ENCODE measurements at regions not wholly inside any gene's neighbourhood (a gene's known extent, or its start where the extent isn't known, plus 50 kb on each side); places are given as distances from the start of the nearest gene placed in this dataset.
A peak's percentile ranks its signal among the peaks of the same experiment; 100 is the strongest.
"Not testable (repeated sequence)": the region's sequence is repeated elsewhere in the genome, so short reads cannot be mapped to it uniquely, and the experiment has no call there.

DNA sequence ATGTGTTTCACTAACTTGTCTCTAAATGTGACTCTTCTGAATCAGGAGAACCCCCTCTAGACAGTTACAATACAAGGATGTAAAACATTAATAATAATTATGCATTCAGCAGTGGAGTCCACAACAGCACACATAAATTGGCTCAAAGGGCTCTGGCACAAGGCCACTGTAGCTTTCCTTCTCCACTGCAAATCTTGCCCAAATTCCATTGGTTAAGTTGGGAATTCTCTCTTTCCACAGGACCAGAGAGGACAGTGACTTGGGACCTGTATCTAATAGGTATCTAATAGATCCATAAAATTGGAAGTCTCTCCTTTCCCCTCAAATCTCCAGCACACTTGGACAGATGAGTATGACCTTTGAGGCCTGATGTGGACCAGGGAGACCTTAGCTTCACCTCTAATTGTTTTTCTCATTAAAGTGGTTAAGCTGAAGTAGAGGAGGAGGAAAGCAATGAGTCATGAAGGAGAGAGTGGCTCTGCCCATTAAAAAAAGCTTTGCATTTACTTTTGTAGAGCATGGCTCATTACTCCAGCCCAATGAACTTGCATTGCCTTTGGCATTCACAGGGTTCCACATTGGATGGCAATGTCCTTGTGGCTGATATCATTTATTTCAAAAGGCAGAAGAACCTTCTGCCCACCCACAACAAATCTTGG lies 72.3 kb upstream of the SH3RF1 start:
- no peak for ATAC-seq
- no peaks in the 10 kb centered on the region for H3K4me1 Mint-ChIP-seq
- DNase-seq, result no peak
- no peak overlapping the region for H3K27ac Mint-ChIP-seq
- H3K4me3 Mint-ChIP-seq, result no peak overlapping the region
- H3K27me3 Mint-ChIP-seq, result no peaks in the 10 kb centered on the region
- no peaks in the 10 kb centered on the region for H3K9me3 Mint-ChIP-seq

DNA sequence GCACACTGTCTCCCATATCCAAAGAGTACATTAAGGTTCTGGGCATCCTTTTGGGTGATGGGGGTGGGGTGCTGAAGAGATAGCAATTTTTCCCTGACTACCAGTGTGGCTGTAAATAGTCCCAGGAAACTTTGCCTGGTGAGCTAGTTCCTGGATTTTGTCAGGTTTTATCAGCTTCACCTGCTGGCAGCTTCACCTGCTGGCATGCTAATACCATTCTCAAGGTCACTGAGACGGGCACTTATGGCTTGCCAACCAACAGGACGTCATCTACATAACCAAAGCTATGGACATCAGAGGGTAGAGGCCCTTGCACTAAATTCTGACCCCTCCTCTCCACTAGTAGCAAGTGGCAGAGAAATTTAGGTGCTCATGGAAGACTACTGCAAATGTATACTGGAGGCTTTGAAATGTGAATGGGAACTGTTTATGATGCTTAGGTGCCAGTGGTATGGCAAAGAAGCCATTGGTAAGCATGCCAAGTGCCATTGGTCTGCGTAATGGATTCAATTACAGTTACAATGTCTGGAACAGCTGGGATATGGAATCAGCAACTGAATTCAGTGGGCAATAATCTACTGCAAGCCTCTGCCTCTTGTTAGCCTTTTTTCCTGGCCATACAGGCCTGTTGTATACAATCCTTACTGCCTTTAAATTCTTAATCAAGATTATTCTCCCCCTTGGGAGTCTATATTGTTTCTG lies 71.6 kb upstream of the SH3RF1 start:
- no peaks in the 10 kb centered on the region for H3K4me1 Mint-ChIP-seq
- H3K4me3 Mint-ChIP-seq, result no peak overlapping the region
- no peaks in the 10 kb centered on the region for H3K9me3 Mint-ChIP-seq
- no peak for DNase-seq
- H3K27me3 Mint-ChIP-seq, result no peaks in the 10 kb centered on the region
- no peak overlapping the region for H3K27ac Mint-ChIP-seq
- no peak for ATAC-seq

DNA sequence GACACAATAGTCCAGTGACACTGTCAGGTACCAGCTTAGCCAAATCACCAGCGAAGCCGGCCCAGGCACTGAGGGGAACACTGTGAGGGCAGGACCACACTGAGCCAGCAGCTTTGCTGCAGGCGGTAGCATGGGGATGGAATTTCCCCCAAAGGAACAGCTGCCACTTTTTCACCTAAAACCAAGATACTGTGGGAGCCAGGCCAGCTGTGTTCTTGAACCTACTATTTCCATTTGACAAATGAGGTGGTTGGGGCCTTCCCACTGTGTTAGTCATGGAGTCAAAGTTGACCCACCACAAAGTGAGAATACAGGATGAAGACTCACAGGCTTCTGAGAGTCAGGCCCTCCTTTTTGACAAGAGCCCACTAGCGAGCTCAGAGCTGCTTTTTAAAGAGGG lies 70.7 kb upstream of the SH3RF1 start:
- ATAC-seq (no peak), DNase-seq (no peak)
- no peaks in the 10 kb centered on the region for H3K4me1 Mint-ChIP-seq
- no peak overlapping the region for H3K4me3 Mint-ChIP-seq
- no peaks in the 10 kb centered on the region for H3K27me3 Mint-ChIP-seq
- no peak overlapping the region for H3K27ac Mint-ChIP-seq
- H3K9me3 Mint-ChIP-seq, result no peaks in the 10 kb centered on the region

DNA sequence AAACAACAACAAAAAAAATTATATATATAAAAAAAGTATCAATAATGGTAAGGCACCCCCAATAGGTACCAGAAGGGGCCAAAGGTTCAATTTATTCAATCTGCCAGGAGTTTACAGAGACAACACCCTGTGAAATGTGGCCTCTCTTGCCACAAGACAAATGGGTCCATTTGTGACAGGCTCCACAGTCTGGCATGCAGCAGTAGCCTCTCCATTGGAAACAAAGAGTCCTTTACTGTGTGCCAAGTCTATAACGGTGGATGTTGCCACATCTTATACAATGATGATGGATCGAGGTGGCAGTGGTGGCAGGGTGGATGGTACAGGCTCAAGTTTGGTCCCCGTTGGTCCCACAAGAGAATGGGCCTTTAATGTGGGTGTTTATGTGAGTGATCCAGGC lies 70.1 kb upstream of the SH3RF1 start:
- no peaks in the 10 kb centered on the region for H3K27me3 Mint-ChIP-seq
- ATAC-seq, result no peak

DNA sequence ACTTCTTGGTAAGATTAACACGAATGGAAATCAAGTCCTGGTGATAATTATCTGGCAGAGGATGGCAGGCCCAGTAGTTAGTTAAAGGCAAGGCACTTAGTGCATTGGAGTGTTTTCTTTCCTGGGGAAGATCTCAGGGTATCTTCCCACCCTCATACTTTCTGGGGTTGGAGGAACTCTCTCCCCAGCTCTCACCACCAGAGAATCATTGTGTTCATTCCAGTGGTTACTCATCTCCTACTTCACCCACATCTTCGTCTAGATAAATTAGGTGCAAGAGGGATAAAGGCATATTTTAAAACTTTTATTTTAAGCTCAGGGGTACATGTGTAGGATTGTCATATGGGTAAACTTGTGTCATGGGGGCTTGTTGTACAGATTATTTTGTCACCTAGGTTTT lies 67.5 kb upstream of the SH3RF1 start:
- H3K9me3 Mint-ChIP-seq, result peaks cover 0 to 6% of the 10 kb centered on the region in 2 donors
- H3K27ac Mint-ChIP-seq, result no peak overlapping the region
- no peak overlapping the region for H3K4me3 Mint-ChIP-seq
- H3K27me3 Mint-ChIP-seq, result no peaks in the 10 kb centered on the region
- DNase-seq (no peak), ATAC-seq (no peak)
- H3K4me1 Mint-ChIP-seq, result no peaks in the 10 kb centered on the region

More for the DNA sequence above, 70.1 kb upstream of the SH3RF1 start:
- DNase-seq, result no peak
- Mint-ChIP-seq H3K4me1 (no peaks in the 10 kb centered on the region), H3K4me3 (no peak overlapping the region), H3K27ac (no peak overlapping the region), H3K9me3 (no peaks in the 10 kb centered on the region)

DNA sequence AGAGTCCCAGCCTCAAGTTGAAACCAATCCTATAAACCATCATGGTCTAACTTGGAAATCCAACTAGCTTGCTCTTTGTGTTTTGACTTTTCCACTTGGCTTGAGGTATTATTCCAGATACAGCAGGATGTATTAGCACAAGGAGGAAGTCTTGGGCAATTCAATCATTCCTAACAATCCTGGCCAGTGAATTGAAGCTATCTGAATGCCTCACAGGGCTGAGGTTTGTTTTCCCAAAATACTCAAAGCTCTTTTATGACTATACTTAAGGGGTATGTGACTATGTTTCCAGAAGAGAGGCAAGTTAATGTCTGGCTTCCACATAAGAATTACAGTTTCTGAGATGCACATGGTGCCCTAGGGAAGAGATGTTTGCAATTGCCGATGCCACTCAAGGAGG lies 66.8 kb upstream of the SH3RF1 start:
- Mint-ChIP-seq H3K9me3 (peaks cover 0 to 6% of the 10 kb centered on the region in 2 donors), H3K4me3 (no peak overlapping the region), H3K27ac (no peak overlapping the region), H3K4me1 (no peaks in the 10 kb centered on the region), H3K27me3 (no peaks in the 10 kb centered on the region)
- DNase-seq (no peak), ATAC-seq (no peak)

DNA sequence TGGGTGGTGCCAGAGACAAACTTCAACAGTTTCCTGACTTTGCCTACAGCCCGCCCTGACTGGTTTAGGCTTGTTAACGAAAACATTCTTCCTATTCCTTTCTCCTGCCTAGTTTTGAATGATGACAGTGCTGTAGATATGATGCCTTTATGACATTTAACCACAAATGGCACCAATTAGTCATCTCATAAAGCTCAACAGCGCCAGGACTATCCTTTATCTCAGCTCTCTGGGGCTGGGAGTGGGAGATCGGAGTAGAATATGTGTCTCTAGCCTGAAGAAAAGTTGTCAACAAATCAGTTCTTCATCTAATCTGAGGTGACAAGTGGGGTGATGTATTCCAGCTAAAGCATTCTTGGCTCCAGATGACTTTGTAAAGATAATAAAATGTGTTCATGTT lies 64.6 kb upstream of the SH3RF1 start:
- DNase-seq, result no peak
- Mint-ChIP-seq H3K4me3 (no peak overlapping the region), H3K9me3 (peaks cover 0 to 6% of the 10 kb centered on the region in 2 donors), H3K27ac (no peak overlapping the region), H3K27me3 (peaks cover 9% of the 10 kb centered on the region), H3K4me1 (no peaks in the 10 kb centered on the region)
- ATAC-seq, result no peak

DNA sequence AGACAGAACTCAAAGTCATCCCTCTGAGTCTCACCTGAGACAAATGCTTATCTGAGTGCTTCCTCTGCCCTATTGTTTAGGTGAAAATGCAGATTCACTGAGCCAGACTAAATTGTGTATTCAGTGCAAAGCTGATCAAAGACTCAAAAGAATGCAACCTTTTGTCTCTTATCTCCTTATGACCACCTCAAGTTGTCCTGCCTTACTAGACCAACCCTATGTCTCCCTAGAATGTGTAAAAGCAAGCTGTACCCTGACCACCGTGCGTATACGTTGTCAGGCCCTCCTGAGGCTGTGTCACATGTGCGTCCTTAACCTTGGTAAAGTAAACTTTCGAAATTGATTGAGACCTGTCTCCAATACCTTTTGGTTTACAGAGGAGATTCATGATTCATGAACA lies 63.6 kb upstream of the SH3RF1 start:
- DNase-seq (no peak), ATAC-seq (no peak)
- H3K4me1 Mint-ChIP-seq, result no peaks in the 10 kb centered on the region
- H3K27me3 Mint-ChIP-seq, result peaks cover 14% of the 10 kb centered on the region
- no peak overlapping the region for H3K4me3 Mint-ChIP-seq
- no peak overlapping the region for H3K27ac Mint-ChIP-seq
- H3K9me3 Mint-ChIP-seq, result peaks cover 0 to 6% of the 10 kb centered on the region in 2 donors

DNA sequence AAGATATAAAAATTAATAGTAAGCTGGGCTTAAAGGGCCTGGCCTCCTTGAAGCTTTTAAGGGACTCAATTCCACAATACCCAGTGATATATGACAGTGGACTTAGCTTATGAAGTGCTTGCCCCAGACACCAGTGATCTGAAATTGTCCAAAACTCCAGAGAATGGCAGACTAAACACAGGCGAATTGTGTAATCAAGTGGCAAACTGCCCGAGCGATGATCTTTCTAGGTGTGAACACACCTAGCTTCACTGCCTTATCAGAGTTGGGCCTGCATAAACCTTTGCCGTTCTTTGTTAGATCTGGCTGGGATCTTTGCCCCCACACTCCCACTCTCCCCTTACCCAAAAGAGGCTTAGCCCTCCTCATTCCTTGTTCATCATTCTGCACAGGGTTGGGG lies 62.5 kb upstream of the SH3RF1 start:
- H3K9me3 Mint-ChIP-seq, result peaks cover 0 to 6% of the 10 kb centered on the region in 2 donors
- H3K27ac Mint-ChIP-seq, result no peak overlapping the region
- peaks cover 14% of the 10 kb centered on the region for H3K27me3 Mint-ChIP-seq
- ATAC-seq (no peak), DNase-seq (no peak)
- no peaks in the 10 kb centered on the region for H3K4me1 Mint-ChIP-seq
- H3K4me3 Mint-ChIP-seq, result no peak overlapping the region

DNA sequence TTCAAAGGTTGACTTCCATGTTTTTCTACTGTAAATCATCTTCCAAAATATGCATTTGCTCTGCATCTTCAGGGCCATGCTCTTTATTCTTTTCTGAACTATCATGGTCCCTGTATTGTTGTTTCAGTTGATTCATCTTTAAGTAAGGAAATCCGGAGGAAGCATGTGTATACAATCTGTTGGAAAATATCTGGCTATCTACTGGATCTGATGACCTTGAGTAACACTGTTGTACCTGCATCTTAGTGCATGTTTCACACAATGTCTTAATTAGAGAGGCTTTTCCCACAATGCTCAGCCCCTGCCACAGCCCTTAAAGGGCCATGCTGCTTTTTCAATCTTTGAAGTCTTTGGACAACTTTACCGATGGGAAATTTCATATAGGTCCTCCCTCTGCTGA lies 61.8 kb upstream of the SH3RF1 start:
- H3K9me3 Mint-ChIP-seq, result peaks cover 0 to 6% of the 10 kb centered on the region in 2 donors
- no peak overlapping the region for H3K27ac Mint-ChIP-seq
- ATAC-seq, result no peak
- H3K27me3 Mint-ChIP-seq, result peaks cover 14% of the 10 kb centered on the region
- no peak overlapping the region for H3K4me3 Mint-ChIP-seq
- H3K4me1 Mint-ChIP-seq, result no peaks in the 10 kb centered on the region
- DNase-seq, result no peak

DNA sequence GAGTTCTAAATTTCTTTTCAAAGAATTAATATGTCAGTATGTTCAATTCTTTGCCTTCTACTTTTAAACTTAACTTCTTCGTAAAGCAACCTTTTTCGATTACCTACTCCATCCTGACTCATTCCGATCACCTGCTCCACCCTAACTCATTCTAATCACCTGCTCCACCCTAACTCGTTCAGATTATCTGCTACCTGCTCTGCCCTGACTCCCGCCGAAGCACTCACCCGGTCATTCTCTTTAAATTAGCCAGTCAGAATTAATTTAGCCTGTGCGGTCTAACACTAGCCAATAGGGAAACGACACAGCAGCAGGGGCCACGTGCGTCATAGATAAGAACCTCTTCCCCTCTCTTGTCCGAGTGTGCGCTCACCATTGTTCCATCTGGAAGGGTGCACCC lies 60.1 kb upstream of the SH3RF1 start:
- Mint-ChIP-seq H3K9me3 (peaks cover 0 to 6% of the 10 kb centered on the region in 2 donors), H3K4me1 (no peaks in the 10 kb centered on the region), H3K27me3 (peaks cover 14% of the 10 kb centered on the region), H3K27ac (no peak overlapping the region), H3K4me3 (no peak overlapping the region)
- ATAC-seq, result no peak
- DNase-seq, result no peak

DNA sequence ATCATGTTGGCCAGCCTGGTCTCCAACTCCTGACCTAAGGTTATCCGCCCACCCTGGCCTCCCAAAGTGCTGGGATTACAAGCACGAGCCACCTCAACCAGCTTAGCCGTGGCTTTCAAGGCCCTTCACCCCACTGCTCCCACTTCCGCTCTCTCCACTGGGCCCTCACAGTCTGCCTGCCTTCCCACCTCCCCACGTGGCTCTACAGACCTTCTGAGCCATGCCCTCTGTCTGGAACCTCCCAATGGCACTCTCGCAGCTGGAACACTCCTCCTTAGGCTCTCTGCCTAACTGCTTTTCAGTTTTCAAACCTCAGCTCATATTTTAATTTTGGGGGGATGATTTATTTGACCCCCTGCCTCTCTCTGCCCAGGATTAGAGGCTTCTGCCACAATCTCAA lies 59.3 kb upstream of the SH3RF1 start:
- Mint-ChIP-seq H3K4me3 (no peak overlapping the region), H3K9me3 (peaks cover 0 to 10% of the 10 kb centered on the region in 2 donors), H3K27me3 (peaks cover 14% of the 10 kb centered on the region), H3K4me1 (no peaks in the 10 kb centered on the region), H3K27ac (no peak overlapping the region)
- DNase-seq (no peak), ATAC-seq (peak; percentile 33)

DNA sequence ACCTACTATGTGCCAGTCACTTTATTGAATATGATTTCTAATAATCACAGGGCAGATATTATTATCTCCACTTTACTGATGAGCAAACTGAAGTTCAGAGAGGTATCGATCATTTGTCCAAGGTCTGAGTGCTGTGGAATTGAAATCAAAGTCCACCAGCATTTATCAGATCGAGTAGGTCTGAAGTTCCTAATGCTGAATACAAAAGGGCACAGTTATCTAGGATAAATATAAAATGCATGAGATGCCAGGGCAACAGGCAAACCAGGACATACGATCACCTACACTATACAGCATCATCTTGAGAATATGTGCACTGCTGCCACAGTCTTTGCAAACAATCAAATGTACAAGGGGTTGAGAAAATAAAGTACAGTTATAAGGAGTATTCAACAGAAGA lies 57.2 kb upstream of the SH3RF1 start:
- Mint-ChIP-seq H3K9me3 (peaks cover 0 to 11% of the 10 kb centered on the region in 2 donors), H3K27ac (no peak overlapping the region), H3K4me3 (no peak overlapping the region), H3K27me3 (peaks cover 14% of the 10 kb centered on the region), H3K4me1 (no peaks in the 10 kb centered on the region)
- ATAC-seq, result no peak
- DNase-seq, result no peak

DNA sequence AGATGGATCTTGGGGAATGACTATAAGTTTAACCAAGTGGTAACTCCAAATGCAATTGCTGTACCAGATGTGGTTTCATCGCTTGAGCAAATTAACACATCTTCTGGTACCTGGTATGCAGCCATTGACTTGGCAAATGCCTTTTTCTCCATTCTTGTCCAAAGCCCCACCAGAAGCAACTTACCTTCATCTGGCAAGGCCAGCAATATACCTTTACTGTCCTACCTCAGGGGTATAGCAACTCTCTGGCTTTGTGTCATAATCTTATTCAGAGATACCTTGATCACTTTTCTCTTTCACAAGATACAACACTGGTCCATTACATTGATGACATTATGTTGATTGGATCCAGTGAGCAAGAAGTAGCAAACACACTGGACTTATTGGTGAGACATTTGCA lies 53.2 kb upstream of the SH3RF1 start:
- Mint-ChIP-seq H3K27me3 (peaks cover 14% of the 10 kb centered on the region), H3K9me3 (peaks cover 1 to 11% of the 10 kb centered on the region in 2 donors)
- ATAC-seq, H3K27ac Mint-ChIP-seq, H3K4me1 Mint-ChIP-seq, DNase-seq, H3K4me3 Mint-ChIP-seq: not testable (repeated sequence)

DNA sequence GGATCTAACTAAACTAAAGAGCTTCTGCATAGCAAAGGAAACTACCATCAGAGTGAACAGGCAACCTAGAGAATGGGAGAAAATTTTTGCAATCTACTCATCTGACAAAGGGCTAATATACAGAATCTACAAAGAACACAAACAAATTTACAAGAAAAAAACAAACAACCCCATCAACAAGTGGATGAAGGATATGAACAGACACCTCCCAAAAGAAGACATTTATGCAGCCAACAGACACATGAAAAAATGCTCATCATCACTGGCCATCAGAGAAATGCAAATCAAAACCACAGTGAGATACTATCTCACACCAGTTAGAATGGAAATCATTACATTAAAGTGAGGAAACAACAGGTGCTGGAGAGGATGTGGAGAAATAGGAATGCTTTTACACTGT lies 52.1 kb upstream of the SH3RF1 start:
- Mint-ChIP-seq H3K9me3 (peaks cover 8 to 11% of the 10 kb centered on the region in 2 donors), H3K27me3 (peaks cover 22% of the 10 kb centered on the region)
- H3K27ac Mint-ChIP-seq, H3K4me1 Mint-ChIP-seq, ATAC-seq, DNase-seq, H3K4me3 Mint-ChIP-seq: not testable (repeated sequence)
